Sigmoid colon (tissue), 6 donors: ENCODE measurements at regions not wholly inside any gene's neighbourhood (a gene's known extent, or its start where the extent isn't known, plus 50 kb on each side); places are given as distances from the start of the nearest gene placed in this dataset.

Experiments used
- DNase-seq: peaks from one replicate; pipeline ENCODE4 v3.0.0-alpha.2; 2019
- H3K27ac ChIP-seq, 4 donors: fragments of 200-600 bp; sonication (generic); one replicate each; pipeline ENCODE4 v1.5.1; 2016 to 2019; ENCODE audit warnings: mild to moderate bottlenecking in 1 of 4
- H3K27me3 ChIP-seq, 3 donors: fragments of 200-600 bp; sonication (generic); one replicate each; pipeline ENCODE4 v1.5.1; 2019; ENCODE audit warnings: mild to moderate bottlenecking in 1 of 3
- H3K36me3 ChIP-seq, 4 donors: fragments of 200-600 bp; sonication (generic); one replicate each; pipeline ENCODE4 v1.5.1; 2016 to 2019
- H3K4me1 ChIP-seq, 4 donors: fragments of 200-600 bp; sonication (generic); one replicate each; pipeline ENCODE4 v1.5.1; 2017 to 2019
- H3K4me3 ChIP-seq, 4 donors: fragments of 200-600 bp; sonication (generic); one replicate each; pipeline ENCODE4 v1.5.1; 2017 to 2019; ENCODE audit warnings: mild to moderate bottlenecking in 2 of 4, moderate library complexity in 1 of 4
- H3K9me3 ChIP-seq, 4 donors: fragments of 200-600 bp in 3 of 4; sonication (generic) in 3 of 4; one replicate each; pipeline versions ENCODE4 v1.5.1 to v1.6.1; 2013 to 2019
- EP300 ChIP-seq, 4 donors: sonication (generic); formaldehyde crosslinking; IDR thresholded peaks; one replicate each; pipeline ENCODE4 v1.6.1; 2017; ENCODE audit warnings: antibody characterized with exemption in 4 of 4
- POLR2A ChIP-seq, 2 donors: fragments of 450-650 bp; IDR thresholded peaks; one replicate each; pipeline ENCODE4 v1.6.1; 2016; ENCODE audit warnings: antibody characterized with exemption in 2 of 2, mild to moderate bottlenecking in 2 of 2, moderate library complexity in 2 of 2
- POLR2AphosphoS5 ChIP-seq, 4 donors: sonication (generic); formaldehyde crosslinking; IDR thresholded peaks; one replicate each; pipeline ENCODE4 v1.6.1; 2017; ENCODE audit warnings: antibody characterized with exemption in 4 of 4
- WGBS, 2 donors: extraction: QIAGEN DNeasy Blood & Tissue Kit; methylation state at CpG; one replicate each; pipeline ENCODE4 v1.1.7; 2013; 5-methylcytosine and 5-hydroxymethylcytosine counted together
- intact Hi-C: fragments of 100-400 bp; cut with DNase I; formaldehyde crosslinking; loops from one replicate; pipeline ENCODE4 v1.15.1; 2023
- TF ChIP-seq, protein P1 (sequence below), 4 experiments: fragments of 450-650 bp in 3 of 4; fragments of 200-600 bp in 1 of 4; IDR thresholded peaks; one replicate each; pipeline ENCODE4 v1.5.1; 2016 to 2019; ENCODE audit warnings: antibody characterized with exemption in 4 of 4, mild to moderate bottlenecking in 3 of 4, moderate library complexity in 2 of 4
- donor health status: healthy with polysubstance abuse.
- donor health status: healthy.

DNA sequence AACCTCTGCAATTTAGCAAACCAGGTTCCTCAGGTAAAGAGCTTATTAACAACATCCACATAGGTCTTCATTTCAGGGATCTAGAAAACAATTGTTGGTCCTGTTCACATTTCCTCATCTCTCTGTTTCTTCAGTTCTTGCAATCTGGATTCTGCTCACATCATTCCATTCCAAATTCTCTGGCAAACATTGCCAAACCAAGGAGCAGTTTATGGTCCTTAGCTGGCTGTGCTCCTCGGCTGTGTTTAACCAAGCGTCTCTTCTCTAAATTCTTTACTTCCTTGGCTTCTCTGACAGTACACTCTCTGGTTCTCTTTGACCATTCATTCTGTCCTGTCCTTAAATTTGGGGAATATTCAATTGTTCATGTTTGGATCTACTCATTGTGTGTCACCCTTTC lies 65.8 kb upstream of the RANBP3L start:
- WGBS, 2 donors = 53 to 59% methylated on average over 2 of the region's 2 CpGs
- peaks cover 0 to 68% (median 51%) of the 10 kb centered on the region in 4 donors for H3K4me1 ChIP-seq
- DNase-seq = no peak
- no peaks in the 10 kb centered on the region for H3K36me3 ChIP-seq
- H3K9me3 ChIP-seq = no peaks in the 10 kb centered on the region
- intact Hi-C loops = no loop called here
- no peaks in the 10 kb centered on the region for H3K27me3 ChIP-seq
- peak overlapping the region in 3 of 4 donors; percentile 18 to 66 (median 60) for H3K27ac ChIP-seq
- no peak for TF ChIP-seq POLR2AphosphoS5 (IDR thresholded peaks at IDR 0.05)
- no peak for TF ChIP-seq POLR2A (IDR thresholded peaks at IDR 0.05)
- TF ChIP-seq, protein P1, sequence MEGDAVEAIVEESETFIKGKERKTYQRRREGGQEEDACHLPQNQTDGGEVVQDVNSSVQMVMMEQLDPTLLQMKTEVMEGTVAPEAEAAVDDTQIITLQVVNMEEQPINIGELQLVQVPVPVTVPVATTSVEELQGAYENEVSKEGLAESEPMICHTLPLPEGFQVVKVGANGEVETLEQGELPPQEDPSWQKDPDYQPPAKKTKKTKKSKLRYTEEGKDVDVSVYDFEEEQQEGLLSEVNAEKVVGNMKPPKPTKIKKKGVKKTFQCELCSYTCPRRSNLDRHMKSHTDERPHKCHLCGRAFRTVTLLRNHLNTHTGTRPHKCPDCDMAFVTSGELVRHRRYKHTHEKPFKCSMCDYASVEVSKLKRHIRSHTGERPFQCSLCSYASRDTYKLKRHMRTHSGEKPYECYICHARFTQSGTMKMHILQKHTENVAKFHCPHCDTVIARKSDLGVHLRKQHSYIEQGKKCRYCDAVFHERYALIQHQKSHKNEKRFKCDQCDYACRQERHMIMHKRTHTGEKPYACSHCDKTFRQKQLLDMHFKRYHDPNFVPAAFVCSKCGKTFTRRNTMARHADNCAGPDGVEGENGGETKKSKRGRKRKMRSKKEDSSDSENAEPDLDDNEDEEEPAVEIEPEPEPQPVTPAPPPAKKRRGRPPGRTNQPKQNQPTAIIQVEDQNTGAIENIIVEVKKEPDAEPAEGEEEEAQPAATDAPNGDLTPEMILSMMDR (IDR thresholded peaks at IDR 0.05) = no peak
- TF ChIP-seq EP300 (IDR thresholded peaks at IDR 0.05) = no peak
- no peak overlapping the region for H3K4me3 ChIP-seq

GRCh38 chr5:36369219-36369690 lies 67.6 kb upstream of the RANBP3L start:
- Histone ChIP-seq H3K4me1 (peaks cover 0 to 61% (median 43%) of the 10 kb centered on the region in 4 donors), H3K9me3 (no peaks in the 10 kb centered on the region), H3K36me3 (no peaks in the 10 kb centered on the region), H3K27me3 (no peaks in the 10 kb centered on the region), H3K27ac (peak overlapping the region in 2 of 4 donors; percentile 60 to 66), H3K4me3 (no peak overlapping the region)
- intact Hi-C loops = no loop called here
- WGBS, 2 donors = 33 to 84% methylated on average over 1 of the region's 1 CpG
- no peak for DNase-seq
- TF ChIP-seq POLR2AphosphoS5 (IDR thresholded peaks at IDR 0.05) (no peak), POLR2A (IDR thresholded peaks at IDR 0.05) (no peak), EP300 (IDR thresholded peaks at IDR 0.05) (no peak)

- Histone ChIP-seq H3K36me3 (no peaks in the 10 kb centered on the region), H3K27ac (no peak overlapping the region), H3K27me3 (no peaks in the 10 kb centered on the region), H3K4me1 (peaks cover 0 to 61% (median 44%) of the 10 kb centered on the region in 4 donors), H3K9me3 (no peaks in the 10 kb centered on the region), H3K4me3 (no peak overlapping the region)
- DNase-seq = no peak
- TF ChIP-seq POLR2A (IDR thresholded peaks at IDR 0.05) = no peak
- TF ChIP-seq, protein P1 (IDR thresholded peaks at IDR 0.05) = no peak
- TF ChIP-seq EP300 (IDR thresholded peaks at IDR 0.05) = no peak
- no peak for TF ChIP-seq POLR2AphosphoS5 (IDR thresholded peaks at IDR 0.05)
- intact Hi-C loops = loop anchor here (5.0 kb wide), 1 partner anchor 33 kb away; no protein-coding TSS in a partner anchor
- 69 to 75% methylated on average over 2 of the region's 2 CpGs for WGBS, 2 donors
These were observed 68.4 kb upstream of the RANBP3L start for GRCh38 chr5:36370073-36370472.

GRCh38 chr5:36371366-36371765 lies 69.7 kb upstream of the RANBP3L start:
- Histone ChIP-seq H3K36me3 (no peaks in the 10 kb centered on the region), H3K27me3 (no peaks in the 10 kb centered on the region), H3K27ac (no peak overlapping the region), H3K9me3 (no peaks in the 10 kb centered on the region), H3K4me1 (peaks cover 0 to 49% (median 39%) of the 10 kb centered on the region in 4 donors), H3K4me3 (no peak overlapping the region)
- 67 to 73% methylated on average over 6 of the region's 6 CpGs for WGBS, 2 donors
- intact Hi-C loops = loop anchor here (5.0 kb wide), 1 partner anchor 34 kb away; no protein-coding TSS in a partner anchor
- TF ChIP-seq, protein P1 (IDR thresholded peaks at IDR 0.05) = no peak
- TF ChIP-seq POLR2AphosphoS5 (IDR thresholded peaks at IDR 0.05) (no peak), POLR2A (IDR thresholded peaks at IDR 0.05) (no peak), EP300 (IDR thresholded peaks at IDR 0.05) (no peak)
- DNase-seq = no peak

- H3K27ac ChIP-seq = peak overlapping the region in 3 of 4 donors; percentile 10 to 50 (median 42)
- 71 to 82% methylated on average over 8 of the region's 8 CpGs for WGBS, 2 donors
- peak; percentile 89 for DNase-seq
- intact Hi-C loops = loop anchor here (5.0 kb wide), 1 partner anchor 36 kb away; no protein-coding TSS in a partner anchor
- H3K4me1 ChIP-seq = peaks cover 0 to 26% (median 17%) of the 10 kb centered on the region in 4 donors
- no peaks in the 10 kb centered on the region for H3K36me3 ChIP-seq
- H3K4me3 ChIP-seq = no peak overlapping the region
- peak in 1 of 4 donors; percentile 54 for TF ChIP-seq POLR2AphosphoS5 (IDR thresholded peaks at IDR 0.05)
- TF ChIP-seq, protein P1 (IDR thresholded peaks at IDR 0.05) = no peak
- no peaks in the 10 kb centered on the region for H3K9me3 ChIP-seq
- no peaks in the 10 kb centered on the region for H3K27me3 ChIP-seq
These were observed 71.9 kb upstream of the RANBP3L start for GRCh38 chr5:36373527-36374086.
